Pancreas (tissue), 10 donors: ENCODE measurements at regions not wholly inside any gene's neighbourhood (a gene's known extent, or its start where the extent isn't known, plus 50 kb on each side); places are given as distances from the start of the nearest gene placed in this dataset.

ENCODE experiments used
- ATAC-seq, 4 donors: fragments of 200-7000 bp; cut with Tn5 transposase; one replicate each; pipeline versions ENCODE4 v1.8.0 to v1.9.1; 2020; ENCODE audit warnings: mild to moderate bottlenecking in 4 of 4, moderate library complexity in 4 of 4
- DNase-seq, 6 donors: peaks; one replicate each; pipeline ENCODE4 v3.0.0-alpha.2; 2020
- FAIRE-seq: peaks from 2 replicates; lab custom pipeline; 2012; peaks lifted over from hg19 to GRCh38; lab: Jason Lieb, UNC
- H3K27ac ChIP-seq, 4 donors: fragments of 200-600 bp; sonication (generic); 1 replicate in 3 of 4; 2 replicates in 1 of 4; pipeline versions ENCODE4 v1.5.0 to v1.8.0; 2020
- H3K27me3 ChIP-seq, 4 donors: fragments of 200-600 bp; one replicate each; pipeline ENCODE4 v1.8.0; 2021
- H3K36me3 ChIP-seq, 3 donors: fragments of 200-600 bp; sonication (generic) in 1 of 3; one replicate each; pipeline versions ENCODE4 v1.5.0 to v1.8.0; 2020 to 2021
- H3K4me1 ChIP-seq, 3 donors: fragments of 200-600 bp; one replicate each; pipeline ENCODE4 v1.8.0; 2021
- H3K4me3 ChIP-seq, 4 donors: fragments of 200-600 bp; sonication (generic) in 2 of 4; one replicate each; pipeline versions ENCODE4 v1.5.0 to v1.8.0; 2020 to 2021
- H3K9me3 ChIP-seq, 4 donors: fragments of 200-600 bp; one replicate each; pipeline ENCODE4 v1.8.0; 2021
- CTCF ChIP-seq, 4 donors: fragments of 200-600 bp; sonication (generic) in 3 of 4; IDR thresholded peaks; one replicate each; pipeline versions ENCODE4 v1.5.0 to v1.8.0; 2021; ENCODE audit warnings: antibody characterized with exemption in 4 of 4
- WGBS, 2 donors: extraction: QIAGEN DNeasy Blood & Tissue Kit; methylation state at CpG; one replicate each; pipeline ENCODE4 v1.1.7; 2013; 5-methylcytosine and 5-hydroxymethylcytosine counted together
- intact Hi-C, 3 donors: fragments of 100-400 bp; cut with DNase I; formaldehyde crosslinking; loops; one replicate each; pipeline versions ENCODE4 v1.11.1 to v1.14.2; 2022
- donor health status: healthy with polysubstance abuse.
- donor health status: DM: no; HTN: no; CAD: no; lungs with moderate emphysema.
- donor health status: DM: no; HTN: no; CAD: no.
- donor health status: control.
- donor health status: control.
- donor health status: Bipolar disorder and iron deficiency.
- donor health status: DM: yes; HTN: yes; CAD: no.
- donor health status: DM: no; HTN: no; CAD: no.
- donor health status: DM: no; HTN: no; CAD: no.
- donor health status: DM: yes; HTN: yes; CAD: no.

GRCh38 chr17:17426184-17426583, 50.6 kb upstream of the MED9 start:
- intact Hi-C loops, result no loop called here
- no peak for DNase-seq
- peaks cover 0 to 12% (median 11%) of the 10 kb centered on the region in 3 donors for H3K4me1 ChIP-seq
- ATAC-seq, result no peak
- TF ChIP-seq CTCF (IDR thresholded peaks at IDR 0.05), result no peak
- no peak overlapping the region for H3K4me3 ChIP-seq
- no peak for FAIRE-seq
- no peaks in the 10 kb centered on the region for H3K36me3 ChIP-seq
- no peaks in the 10 kb centered on the region for H3K27me3 ChIP-seq
- no peak overlapping the region for H3K27ac ChIP-seq
- H3K9me3 ChIP-seq, result no peaks in the 10 kb centered on the region
- WGBS, 2 donors, result 90 to 97% methylated on average over 4 of the region's 4 CpGs
